ENCODE measurements at regions not wholly inside any gene's neighbourhood (a gene's known extent, or its start where the extent isn't known, plus 50 kb on each side); places are given as distances from the start of the nearest gene placed in this dataset.

DNA sequence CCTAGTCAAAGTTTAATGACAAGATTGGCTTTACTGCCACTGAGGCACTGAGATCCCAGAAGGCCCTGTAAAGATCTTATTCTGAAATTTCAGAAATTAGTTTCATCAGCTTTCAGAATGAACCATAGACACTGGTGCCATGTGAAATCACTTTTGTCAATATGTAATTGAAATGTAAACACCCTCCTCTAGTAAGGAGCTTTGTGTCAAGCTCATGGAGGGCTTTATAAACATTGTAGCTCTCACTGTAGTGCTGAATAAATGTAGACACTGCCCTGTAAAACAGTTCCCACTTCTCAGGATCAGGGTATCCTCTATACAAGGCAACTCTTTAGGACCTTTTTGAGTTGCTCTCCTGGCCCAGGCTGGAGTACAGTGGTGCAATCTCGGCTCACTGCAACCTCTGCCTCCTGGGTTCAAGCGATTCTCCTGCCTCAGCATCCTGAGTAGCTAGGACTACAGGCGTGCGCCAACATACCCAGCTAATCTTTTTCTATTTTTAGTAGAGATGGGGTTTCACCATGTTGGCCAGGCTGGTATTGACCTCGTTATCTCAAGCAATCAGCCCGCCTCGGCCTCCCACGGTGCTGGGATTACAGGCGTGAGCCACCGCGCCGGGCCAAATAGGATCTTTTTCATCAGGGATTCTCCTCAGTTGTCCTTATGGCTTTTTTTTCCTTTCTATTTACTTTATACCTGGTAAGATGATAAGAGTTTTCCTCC, 1823.9 kb upstream of the CDH9 start:
- no peak for TF ChIP-seq POLR2A (IDR thresholded peaks at IDR 0.05)
- TF ChIP-seq, protein P1, sequence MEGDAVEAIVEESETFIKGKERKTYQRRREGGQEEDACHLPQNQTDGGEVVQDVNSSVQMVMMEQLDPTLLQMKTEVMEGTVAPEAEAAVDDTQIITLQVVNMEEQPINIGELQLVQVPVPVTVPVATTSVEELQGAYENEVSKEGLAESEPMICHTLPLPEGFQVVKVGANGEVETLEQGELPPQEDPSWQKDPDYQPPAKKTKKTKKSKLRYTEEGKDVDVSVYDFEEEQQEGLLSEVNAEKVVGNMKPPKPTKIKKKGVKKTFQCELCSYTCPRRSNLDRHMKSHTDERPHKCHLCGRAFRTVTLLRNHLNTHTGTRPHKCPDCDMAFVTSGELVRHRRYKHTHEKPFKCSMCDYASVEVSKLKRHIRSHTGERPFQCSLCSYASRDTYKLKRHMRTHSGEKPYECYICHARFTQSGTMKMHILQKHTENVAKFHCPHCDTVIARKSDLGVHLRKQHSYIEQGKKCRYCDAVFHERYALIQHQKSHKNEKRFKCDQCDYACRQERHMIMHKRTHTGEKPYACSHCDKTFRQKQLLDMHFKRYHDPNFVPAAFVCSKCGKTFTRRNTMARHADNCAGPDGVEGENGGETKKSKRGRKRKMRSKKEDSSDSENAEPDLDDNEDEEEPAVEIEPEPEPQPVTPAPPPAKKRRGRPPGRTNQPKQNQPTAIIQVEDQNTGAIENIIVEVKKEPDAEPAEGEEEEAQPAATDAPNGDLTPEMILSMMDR (IDR thresholded peaks at IDR 0.05) = no peak

All from Peyer's patch (tissue), 4 donors.